GM19324 (cell line): ENCODE measurements at regions not wholly inside any gene's neighbourhood (a gene's known extent, or its start where the extent isn't known, plus 50 kb on each side); places are given as distances from the start of the nearest gene placed in this dataset.
"Not testable (repeated sequence)": the region's sequence is repeated elsewhere in the genome, so short reads cannot be mapped to it uniquely, and the experiment has no call there.

Experiments used
- ATAC-seq: cut with Tn5 transposase; IDR thresholded peaks from one replicate; pipeline ENCODE4 v1.9.1; 2021; ENCODE audit warnings: mild to moderate bottlenecking, moderate library complexity; ENCODE audit not compliant: unreplicated experiment, low FRiP score

DNA sequence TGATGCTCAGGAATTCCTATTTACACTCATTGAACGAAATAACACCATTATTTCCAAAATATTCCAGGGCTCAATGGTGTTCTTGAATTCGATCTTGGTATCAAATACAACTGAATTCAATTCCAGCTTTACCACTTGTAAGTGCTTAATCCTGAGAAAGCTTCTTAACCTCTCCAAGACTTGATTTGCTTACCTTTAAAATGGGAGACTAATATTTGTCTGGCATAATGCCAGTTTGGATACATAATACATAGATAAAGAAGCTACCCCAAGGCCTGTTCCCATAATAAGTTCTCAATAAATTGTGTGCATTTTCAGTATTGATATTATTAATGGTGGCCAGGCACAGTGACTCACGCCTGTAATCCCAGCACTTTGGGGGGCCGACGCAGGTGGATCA, 368.9 kb upstream of the MAF start:
- ATAC-seq, result no peak

DNA sequence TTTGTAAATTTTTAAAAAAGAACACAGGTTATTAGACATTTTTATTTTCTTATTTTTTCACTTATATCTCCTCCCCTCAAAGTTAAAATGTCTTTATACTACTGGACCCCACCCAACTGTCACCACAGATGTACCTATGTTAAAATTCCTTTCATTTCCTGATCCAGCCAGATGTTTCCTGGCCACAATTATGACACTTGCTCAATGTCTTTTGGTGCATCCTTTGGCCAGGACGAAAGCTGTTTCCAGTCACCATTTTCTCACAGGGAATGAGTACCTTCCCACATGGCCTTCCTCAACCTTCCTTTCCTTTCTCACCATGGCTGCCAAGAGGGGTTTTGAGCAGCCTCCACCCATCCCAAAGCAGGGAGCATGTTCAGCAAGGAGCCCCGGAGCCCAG, 365.7 kb upstream of the MAF start:
- ATAC-seq, result no peak

DNA sequence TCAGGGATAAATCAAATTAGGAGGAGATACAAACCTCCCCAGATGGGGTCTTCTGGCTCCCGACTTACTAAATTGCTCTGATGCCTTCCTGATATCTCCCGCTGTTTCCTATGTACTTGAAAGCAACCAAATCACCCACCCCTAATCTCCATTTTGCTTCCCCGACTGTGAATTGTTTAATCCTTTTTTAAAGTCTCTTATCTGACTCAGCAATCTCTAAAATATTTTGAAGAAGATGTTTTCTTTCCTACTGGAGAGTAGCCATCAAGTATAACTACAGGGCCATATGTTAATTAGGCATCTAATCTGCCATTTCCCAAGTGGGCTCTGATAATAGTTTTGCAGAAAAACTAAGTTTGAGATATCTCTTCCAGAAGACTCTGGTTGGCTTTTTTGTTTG, 365.2 kb upstream of the MAF start:
- no peak for ATAC-seq

DNA sequence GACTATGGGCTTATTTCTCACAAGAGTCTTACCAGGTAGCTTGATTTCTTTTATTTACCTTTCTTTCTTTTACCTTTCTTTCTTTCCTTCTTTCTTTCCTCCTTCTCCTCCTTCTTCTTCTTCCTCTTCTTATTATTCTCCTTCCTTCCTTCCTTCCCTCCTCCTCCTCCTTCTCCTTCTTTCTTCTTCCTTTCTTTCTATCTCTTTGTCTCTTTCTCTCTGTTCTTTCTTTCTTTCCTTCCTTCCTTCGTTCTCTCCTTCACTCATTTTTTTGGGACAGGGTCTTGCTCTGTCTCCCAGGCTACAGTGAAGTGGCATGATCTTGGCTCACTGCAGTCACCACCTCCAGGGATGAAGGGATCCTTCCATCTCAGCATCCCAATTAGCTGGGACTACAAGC, 363.6 kb upstream of the MAF start:
- no peak for ATAC-seq

DNA sequence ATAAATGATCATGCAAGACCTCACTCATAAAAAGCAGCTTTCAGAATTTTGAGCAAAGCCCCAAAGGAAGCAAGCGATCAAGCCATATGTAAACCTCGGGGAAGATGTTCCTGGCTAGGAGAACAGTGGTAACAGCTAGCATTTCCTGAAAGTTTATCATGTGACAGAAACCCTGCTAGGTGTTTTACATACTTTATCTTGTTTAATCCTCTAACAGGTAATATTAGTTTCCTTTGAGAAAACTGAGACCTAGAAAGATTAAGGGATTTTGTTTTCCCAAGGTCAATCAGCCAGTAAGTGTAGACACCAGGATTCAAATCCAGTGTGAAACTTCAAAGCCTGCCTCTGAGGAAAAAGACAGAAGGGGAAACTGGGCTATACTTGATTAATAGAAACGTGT, 362.4 kb upstream of the MAF start:
- ATAC-seq, result no peak

DNA sequence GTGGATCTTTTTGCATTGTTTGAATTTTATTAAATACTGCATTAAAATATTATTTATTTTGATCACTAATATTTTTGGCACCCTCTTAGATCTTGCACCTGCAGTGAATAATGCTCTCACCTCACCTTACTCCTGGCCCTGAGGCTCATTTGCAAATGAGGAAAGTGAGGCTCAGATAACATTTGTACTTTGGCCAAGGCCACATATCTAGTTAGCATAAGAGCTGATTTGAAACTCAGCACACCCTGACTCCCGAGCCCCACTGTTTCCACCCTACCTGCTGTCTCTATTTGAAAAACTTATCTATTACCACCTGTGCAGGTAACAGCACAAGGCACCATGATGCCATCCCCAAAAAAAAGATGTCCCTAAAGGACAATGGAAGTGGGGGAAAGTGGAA, 358.7 kb upstream of the MAF start:
- no peak for ATAC-seq

DNA sequence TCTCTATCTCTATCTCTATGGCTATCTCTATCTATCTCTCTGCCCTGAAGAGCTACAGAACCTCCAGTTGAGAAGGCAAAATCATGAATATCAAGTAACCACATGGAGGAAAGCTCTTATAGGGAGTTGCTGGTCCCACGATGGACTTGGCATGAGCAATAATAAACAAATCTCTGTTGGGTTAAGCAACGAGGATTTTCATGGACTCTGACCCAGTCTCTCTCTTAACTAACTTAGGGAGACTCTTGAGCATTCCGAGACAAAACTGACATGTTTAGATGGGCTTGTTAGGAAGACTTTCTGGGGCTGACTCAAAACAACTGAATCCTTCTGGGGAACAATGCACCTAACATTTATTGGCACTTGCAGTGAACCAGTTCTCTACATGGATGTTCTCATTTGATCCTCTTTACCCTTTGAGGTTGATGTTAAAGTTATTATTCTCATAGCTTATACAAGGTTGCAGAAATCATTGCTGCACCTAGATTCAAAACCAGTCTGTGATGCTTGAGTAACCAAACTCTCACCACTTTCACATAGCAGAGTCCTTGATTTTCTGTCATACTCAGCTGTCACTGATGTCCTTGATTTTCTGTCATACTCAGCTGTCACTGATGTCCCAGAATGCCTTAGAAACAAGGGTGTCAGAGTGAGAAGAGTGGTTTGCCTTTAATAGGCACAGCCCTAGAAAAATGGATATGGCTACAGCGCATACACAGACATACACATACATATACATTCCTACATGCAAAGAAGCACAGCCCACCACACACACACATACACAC, 354.6 kb upstream of the MAF start:
- ATAC-seq, result no peak

DNA sequence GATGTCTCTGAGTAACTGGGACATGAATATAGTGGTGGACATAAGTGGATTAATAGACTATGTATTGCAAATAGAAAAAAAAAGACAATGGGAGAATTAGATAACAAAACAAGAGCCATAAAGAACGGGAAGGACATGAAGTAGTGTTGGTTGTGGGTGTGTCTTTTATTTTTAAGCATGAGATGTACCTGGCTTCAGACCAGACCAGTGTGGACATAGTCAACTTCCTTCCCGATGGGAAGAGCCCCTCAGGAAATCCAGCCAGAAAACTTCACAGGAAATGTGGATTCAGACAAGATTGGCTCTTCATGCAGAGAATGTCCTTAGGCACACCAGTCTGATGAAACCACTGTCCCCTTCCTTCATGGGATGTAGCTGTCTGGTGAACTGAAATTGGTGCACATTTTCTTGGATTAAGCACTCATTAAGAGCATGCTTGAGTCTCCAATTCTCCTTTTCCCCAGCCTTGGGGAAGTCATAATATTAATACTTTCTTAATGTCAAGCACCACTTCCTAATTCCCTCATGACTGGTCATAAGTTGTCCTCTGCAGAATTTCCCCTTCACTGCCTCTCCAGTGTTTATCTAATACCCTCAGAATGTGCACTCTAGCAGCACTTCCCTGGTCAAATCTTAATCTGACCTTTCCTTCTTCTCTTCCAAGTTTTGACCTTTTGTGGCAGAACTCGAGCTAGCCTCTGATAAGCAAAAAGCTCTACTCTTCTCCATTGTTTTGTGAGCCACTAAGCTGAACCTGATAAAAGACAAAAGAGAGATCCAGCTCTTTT, 350.6 kb upstream of the MAF start:
- ATAC-seq, result no peak

DNA sequence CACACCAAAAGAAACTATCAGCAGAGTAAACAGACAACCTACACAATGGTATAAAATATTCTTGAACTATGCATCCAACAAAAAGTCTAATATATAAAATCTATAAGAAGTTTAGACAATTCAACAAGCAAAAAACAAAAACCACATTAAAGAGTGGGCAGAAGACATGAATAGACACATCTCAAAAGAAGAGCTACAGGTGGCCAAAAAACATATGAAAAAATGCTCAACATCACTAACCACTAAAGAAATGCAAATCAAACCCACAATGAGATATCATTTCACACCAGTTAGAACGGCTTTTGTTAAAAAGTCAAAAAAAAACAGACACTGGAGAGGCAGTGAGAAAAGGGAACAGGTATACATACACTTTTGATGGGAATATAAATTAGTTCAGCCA, 348.9 kb upstream of the MAF start:
- no peak for ATAC-seq

DNA sequence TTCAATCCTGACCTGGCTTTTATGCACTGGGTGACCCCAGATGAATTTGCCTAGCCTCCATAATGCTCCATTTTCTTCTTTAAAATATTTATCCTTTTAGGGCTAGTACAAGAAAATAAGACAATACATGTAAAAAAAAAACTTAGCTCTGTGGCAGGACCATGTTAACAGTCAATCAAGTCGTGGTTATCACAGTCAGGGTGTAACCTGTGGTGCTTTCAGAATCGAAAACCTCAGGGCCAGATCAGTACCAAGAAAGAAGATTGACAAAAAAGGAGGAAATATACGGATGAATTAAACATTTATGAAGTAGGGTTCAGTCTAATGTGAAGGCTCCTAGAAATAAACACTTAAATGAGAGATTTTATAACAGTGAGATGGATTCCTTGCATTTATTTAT, 347.2 kb upstream of the MAF start:
- no peak for ATAC-seq

DNA sequence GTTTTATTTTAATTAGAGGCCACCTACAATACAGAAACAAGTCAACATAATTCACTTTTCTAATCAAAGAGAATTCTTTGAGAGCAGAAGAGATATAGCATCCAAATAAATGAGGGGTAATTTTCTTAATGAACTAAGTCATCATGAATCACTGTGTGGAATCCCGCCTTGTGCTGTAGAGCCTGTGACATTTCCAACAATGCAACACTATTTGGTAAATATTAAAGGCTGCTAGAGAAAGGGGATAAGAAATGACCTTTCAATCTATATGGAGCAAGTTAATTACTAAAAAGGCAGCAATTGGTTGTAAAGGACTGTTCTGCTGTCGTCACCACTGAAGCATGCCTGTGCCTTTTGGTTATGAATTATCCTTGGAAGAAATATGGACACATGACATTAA, 345.7 kb upstream of the MAF start:
- ATAC-seq, result no peak

DNA sequence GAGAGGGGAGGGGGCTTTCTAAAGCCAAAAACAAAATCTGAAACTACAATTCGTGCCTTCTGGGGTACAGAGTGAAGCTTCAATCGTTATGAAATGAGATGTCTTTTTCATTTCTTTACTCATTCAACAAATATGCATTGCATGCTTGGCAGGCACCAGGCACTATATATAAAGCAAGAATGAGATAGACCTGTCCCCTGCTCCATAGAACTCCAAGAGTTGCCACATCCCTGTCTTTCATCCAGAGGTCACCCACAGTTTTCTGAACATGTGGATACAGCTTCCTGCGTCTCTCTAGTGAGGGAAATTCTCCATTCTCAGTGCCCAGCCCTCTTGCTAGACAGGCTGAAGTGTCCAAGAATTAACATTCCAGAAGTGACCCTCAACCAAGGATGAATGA, 343.2 kb upstream of the MAF start:
- no peak for ATAC-seq

DNA sequence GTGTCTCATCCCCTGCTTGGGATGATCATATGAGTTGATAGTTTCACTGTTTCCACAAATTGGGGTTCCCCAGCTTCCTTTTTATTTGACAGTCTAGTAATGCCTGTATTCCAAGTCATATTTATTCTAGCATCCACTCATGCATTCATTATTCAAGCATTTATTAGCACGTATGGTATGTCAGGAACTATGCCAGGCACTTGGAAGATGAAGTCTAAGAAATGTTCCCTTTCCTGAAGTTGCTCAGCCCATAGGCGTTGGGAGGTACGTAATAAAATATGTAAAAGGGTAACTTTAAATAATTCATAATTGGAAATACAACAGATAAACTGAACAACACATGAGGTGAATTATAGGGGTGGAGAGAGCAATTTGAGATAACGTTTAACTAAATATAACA, 338.0 kb upstream of the MAF start:
- no peak for ATAC-seq

DNA sequence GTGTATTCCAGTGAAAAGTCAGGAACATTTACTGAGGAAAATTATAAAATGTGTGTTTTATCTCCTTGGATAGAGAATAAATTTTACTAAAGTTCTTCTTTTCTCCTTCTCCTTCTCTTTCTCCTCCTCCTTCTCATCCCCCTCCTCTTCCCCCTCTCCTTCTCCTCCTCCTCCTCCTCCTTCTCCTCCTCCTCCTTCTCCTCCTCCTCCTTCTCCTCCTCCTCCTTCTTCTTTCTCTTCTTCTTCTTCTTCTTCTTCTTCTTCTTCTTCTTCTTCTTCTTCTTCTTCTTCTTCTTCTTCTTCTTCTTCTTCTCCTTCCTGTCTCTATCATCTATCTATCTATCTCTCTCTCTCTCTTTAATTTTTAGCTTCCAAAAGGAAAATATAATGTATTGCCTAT, 337.1 kb upstream of the MAF start:
- ATAC-seq, result not testable (repeated sequence)

DNA sequence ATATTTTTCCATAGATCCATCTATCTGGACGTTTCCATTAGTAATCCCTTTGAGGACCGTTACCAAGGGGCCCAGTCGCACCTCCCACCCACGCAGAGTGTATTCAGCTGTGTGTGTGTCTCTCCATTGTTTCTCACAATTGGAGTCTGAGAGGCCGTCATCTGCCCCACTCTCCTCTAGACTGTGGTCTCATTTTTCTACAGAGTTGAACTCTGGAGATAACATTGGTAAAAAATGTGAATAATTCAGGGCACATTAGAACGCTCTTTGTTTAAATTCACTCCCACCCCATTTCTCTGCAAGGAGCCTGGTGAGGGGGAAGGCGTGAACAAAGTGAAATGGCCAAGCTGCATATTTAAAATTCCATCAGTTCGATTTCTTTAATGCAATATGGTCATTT, 333.1 kb upstream of the MAF start:
- no peak for ATAC-seq

DNA sequence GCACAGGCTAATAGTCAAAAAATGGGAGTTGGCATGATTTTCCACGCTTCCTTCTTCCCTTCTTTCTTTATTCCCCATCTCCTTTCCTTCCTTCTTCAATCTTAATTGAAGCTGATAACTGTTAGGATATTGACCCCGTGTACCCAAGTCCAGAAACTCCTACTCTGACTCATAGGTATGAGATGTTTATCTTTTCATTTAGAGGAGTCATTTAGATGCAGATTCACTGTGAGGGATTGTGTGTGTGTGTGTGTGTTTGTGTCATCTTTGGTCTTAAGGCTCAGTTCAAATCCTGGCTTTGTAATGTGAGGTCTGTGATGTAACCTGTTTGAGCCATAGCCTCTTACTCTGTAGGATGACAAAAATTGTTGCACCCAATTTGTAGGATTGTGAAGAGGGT, 332.0 kb upstream of the MAF start:
- ATAC-seq, result no peak

DNA sequence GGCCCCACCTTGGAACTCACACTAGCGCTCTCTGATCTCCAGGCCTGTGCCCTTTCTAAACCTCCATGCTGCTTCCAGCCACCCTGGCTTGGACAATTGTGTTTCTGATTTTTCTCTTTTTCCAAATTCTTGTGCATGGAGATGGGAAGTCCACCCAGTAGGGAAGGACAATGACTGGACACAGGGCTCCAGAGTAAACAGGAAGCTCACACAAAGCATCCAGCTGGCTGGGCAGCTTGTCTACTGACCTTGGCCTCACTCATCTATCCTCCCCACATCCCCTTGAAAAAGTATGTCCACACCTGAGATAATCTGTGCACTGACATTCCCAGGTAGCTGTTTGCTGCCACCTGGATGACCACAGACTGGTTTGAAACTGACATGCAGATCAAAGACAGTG, 331.2 kb upstream of the MAF start:
- no peak for ATAC-seq

DNA sequence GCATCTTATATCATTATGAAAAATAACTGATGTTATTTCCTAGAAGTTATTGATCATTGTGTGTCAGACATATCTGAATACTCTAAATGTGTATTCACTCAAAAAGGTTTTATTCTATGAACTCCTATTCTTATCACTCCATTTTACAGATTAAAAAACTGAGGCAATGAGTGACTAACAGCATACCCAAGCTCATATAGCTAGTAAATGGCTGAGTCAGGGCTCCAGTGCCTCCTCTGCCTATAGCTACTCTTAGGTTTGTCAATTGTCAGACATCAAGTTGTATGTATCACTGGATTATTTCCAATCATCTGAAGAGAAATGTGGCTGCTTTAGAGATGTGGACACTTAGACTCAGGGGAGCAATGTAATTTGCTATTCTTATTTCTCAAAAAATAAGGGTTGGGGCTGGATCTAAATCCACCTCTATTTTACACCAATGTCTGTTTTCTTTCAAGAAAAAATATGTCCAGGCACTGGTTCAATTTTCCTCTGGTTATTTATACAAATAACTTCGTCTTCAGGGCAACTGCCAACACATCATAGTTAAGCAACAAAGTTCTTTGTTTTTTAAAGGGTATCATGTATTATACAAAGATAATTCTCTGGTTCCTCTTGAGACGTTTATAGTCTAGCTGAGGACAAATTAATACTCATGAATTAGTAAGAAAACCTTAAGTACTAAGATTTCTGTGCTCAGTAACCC, 328.9 kb upstream of the MAF start:
- ATAC-seq, result no peak

DNA sequence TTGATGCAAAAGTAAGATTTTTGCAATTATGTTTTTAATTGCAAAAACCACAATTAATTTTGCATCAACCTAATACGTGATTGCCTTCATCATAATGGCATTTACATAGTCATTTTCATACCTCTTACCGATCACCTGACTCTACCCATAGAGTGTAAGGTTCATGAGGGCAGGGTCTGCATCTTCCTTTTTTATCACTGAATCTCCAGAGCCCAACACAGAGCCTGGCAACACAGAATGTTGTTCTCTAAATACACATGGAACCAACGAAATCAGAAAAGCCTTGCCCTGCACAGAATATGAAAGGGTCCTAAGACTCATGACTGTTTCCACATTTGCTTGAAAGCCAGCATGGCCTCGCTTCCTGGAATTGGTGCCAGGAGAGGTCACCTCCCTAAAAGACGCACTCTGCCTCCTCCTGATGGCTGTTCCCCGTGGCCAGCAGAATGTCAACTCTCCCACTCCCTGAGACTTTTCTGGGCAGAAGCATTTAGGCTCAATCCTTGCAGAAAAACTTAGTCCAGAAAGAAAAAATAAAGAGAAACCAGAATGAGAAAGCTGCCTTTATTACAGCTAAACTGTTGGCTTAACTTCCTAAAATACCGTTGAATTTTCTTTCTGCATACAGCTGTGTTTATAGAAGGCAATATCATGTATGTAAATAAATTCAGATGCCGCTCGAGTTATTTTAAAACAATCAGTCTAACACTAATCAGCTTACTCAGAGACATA, 327.8 kb upstream of the MAF start:
- no peak for ATAC-seq

DNA sequence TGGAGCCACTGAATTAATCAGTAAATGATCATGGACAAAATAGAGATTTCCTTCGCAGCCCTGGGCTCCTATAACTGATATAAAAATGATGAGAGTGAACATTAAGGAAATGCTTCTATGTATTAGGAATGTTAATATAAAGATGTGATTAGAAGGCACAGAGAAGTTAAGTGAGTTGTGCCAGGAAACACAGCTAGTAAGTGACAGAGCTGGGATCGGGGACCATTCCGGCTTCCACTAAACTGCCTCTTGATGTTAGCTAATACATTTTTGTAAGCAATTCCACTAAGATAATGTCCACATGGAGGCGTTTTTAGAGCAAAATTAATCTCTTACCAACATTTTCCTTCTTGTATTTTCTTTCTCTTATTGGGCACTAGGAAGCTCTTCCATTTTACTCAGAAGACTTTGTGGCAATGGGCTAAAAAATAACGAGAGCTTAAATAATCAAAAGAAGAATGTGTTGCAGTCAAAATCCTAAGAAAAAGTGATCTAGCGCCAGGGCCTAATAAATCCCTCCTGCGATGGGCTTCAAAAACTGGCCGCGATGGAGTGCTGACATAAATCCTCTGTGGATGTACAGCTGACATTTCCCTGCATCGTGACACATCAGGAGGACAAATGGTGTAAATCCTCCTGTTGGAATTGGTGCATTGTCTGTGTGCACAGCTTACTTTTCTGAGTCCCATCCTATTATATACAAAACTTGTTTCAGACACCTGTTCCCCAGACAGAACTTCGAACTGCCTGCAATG, 326.1 kb upstream of the MAF start:
- ATAC-seq, result no peak
